ENCODE measurements at regions not wholly inside any gene's neighbourhood (a gene's known extent, or its start where the extent isn't known, plus 50 kb on each side); places are given as distances from the start of the nearest gene placed in this dataset.
A peak's percentile ranks its signal among the peaks of the same experiment; 100 is the strongest.

DNA sequence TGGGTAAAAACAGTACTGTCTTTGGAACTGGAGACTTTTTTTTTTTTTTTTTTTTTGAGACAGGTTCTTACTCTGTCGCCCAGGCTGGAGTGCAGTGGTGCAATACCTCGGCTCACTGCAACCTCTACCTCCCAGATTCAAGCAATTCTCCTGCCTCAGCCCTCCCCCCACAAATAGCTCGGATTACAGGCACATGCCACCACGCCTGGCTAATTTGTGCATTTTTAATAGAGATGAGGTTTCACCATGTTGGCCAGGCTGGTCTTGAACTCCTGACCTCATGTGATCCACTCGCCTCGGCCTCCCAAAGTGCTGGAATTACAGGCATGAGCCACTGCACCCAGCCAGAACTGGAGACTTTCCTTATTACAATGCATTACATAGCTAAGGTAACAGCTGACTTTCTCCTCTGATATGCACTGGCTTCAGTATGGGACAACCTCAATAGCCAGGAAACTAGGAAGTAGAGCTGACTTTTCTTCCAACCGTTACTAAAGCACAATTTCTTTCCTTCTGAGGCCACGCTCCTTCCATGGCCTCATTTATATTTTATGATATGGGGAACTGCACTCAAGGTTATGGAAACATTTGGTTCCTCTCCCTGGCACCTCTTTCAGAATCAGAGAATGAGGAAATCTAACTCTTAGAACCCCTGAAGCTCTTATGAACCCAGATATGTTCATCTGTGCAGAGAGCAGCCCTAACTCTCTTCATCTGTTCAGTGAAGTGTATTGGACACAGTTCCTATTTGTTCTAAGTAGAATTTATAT lies 53.5 kb upstream of the FAM9B start:
- DNase-seq (ENCODE audit: low read depth) = peak; percentile 18

GRCh38 chrX:9088896-9089295 lies 55.0 kb upstream of the FAM9B start:
- no peak for DNase-seq (ENCODE audit: low read depth)

GRCh38 chrX:9090766-9091165 lies 56.8 kb upstream of the FAM9B start:
- DNase-seq (ENCODE audit: low read depth) = no peak

DNA sequence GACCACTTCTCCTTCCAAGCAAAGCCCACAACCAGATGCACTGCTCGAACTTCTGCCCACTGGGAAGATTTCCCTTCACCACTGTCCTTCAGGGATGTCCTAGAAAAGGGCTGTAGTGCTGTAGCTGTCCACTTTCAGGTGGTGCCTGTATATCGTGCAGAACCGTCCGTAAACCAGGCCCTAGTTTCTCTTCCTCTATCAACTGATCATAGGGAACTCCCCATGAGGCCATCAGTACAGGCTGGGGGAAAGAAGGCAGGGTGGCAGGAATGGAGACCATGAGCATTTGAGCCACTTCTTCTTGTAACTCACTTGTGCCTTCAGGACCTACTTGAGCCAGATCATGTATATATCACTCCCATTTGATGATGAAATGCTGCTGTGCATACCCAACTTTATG lies 57.3 kb upstream of the FAM9B start:
- no peak for DNase-seq (ENCODE audit: low read depth)

DNA sequence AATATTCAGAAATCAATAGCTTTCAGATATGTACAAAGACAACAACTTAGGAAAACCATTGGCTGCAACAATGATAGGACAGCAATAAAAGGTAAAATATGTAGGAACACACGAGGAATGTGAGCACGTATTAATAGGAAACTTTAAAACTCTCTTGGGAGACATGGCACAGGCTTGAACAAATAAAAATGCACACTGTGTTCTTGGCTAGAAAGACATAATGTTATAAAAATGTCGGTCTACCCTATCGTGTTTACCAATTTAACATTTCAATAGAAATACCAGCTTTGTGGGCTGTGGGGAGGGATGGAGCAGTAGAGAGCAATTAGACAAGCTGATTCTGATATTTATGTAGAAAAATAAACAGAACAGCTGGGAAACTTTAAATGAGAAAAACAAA lies 69.0 kb upstream of the FAM9B start:
- no peak for DNase-seq (ENCODE audit: low read depth)

- DNase-seq (ENCODE audit: low read depth) = no peak
Measured at GRCh38 chrX:9108054-9108453, 74.1 kb upstream of the FAM9B start.

GRCh38 chrX:9110808-9111207 lies 76.9 kb upstream of the FAM9B start:
- no peak for DNase-seq (ENCODE audit: low read depth)

- no peak for DNase-seq (ENCODE audit: low read depth)
Measured at GRCh38 chrX:9114245-9114644, 80.3 kb upstream of the FAM9B start.

DNA sequence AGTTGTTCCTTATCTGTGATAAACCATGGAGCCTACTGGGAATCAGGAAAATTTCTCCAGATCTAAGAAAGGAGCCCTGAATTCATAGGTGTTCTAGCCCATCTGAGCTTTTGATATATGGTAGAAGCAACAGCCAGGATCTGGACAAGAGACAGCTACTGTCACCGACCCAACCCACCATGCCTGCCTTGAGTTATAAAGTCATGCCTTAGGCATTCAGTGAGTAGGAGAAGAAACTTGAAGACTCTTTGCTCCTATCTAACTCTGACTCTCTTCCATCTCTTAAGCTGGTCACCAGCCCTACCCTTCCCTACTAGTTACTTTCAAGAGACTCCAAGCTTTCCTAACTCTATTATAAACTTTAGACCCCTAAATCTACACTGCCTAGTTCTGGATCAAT lies 83.9 kb upstream of the FAM9B start:
- DNase-seq (ENCODE audit: low read depth) = peak; percentile 4

GRCh38 chrX:9122519-9123245 lies 88.8 kb upstream of the FAM9B start:
- DNase-seq (ENCODE audit: low read depth) = peak; percentile 48

DNA sequence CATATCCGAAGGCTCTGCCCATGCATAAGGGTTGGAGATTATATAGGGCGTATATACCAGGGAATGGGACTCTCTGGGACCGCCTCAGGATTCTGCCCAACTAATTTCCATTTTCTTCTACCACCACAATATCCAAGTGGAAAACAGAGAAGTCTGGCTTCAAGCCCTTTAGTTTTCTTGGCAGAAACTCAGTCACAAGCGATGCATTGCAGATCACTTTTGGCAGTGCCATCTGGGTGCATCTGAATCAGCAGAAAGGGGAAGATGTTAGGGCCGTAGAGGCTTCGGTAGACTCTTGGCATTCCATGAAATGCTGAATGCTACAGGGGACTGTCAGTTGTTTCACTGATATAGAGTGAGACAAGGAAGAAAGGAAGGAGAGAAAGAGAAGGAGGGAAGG lies 94.1 kb upstream of the FAM9B start:
- no peak for DNase-seq (ENCODE audit: low read depth)

DNA sequence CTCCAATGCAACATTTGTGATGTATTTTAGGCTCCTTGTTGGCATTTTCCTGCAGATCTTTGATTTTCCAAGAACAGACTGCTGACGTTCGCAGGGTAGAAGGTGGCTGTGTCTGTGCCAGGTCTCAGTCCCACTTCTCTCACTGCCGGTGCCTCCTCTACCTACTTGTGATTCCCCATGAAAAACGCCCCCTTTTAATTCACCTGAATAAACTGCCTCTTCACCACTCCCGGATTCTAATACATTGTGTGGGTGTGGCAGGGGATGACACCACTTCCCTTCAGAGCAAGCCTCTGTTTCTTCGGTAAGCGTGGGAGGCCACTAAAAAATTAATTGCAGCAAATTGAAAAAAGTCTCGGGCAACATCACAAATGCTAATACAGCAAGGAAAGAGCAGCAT lies 96.1 kb upstream of the FAM9B start:
- no peak for DNase-seq (ENCODE audit: low read depth)

DNA sequence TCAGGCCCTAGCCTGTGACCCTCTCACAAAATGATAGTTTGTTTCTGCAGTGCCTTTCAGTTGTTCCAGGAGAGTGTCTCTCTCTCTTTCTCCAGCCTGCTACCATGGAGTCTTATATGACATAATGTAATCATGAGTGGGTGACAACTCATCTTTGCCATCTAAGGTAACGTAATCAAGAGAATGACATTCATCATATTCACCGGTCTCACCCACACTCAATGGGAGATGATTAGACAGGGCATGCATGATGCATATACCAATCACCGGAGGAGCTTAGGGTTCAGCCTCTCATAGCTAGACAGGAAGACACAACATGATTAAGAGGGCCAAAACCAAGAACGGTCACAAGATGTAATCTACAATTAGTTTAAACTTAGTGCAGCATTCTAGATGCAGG lies 97.1 kb upstream of the FAM9B start:
- DNase-seq (ENCODE audit: low read depth) = peak; percentile 49

GRCh38 chrX:9132036-9132638 lies 98.2 kb upstream of the FAM9B start:
- no peak for DNase-seq (ENCODE audit: low read depth)

- peak; percentile 59 for DNase-seq (ENCODE audit: low read depth)
Measured at GRCh38 chrX:9133426-9133825, 99.5 kb upstream of the FAM9B start.

- no peak for DNase-seq (ENCODE audit: low read depth)
Measured at GRCh38 chrX:9134366-9134765, 100.4 kb upstream of the FAM9B start.

GRCh38 chrX:9135901-9136510 lies 102.1 kb upstream of the FAM9B start:
- DNase-seq (ENCODE audit: low read depth) = no peak

DNA sequence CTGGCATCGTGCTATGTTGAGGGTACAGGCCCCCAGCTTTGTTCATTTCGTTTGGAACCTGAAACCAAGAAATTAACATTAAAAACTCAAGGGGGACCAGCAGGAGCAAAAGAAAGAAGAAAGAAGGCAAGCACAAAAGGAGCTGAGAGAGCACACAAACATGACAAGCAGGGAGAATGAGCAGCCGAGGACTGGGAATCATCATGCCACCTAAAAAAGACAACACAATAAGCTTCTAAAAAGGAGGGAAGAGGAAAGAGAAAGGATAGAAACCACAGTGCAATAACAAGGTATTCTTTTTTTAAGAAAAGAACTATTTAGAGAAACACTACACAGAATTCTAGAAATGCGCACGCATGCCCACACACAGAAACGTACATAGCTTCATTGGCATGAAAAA lies 103.2 kb upstream of the FAM9B start:
- DNase-seq (ENCODE audit: low read depth) = no peak

- DNase-seq (ENCODE audit: low read depth) = peak; percentile 73
Measured at GRCh38 chrX:9141496-9141895, 107.6 kb upstream of the FAM9B start.

- no peak for DNase-seq (ENCODE audit: low read depth)
Measured at GRCh38 chrX:9144701-9145241, 110.8 kb upstream of the FAM9B start.

- DNase-seq (ENCODE audit: low read depth) = no peak
Measured at GRCh38 chrX:9146657-9147056, 112.7 kb upstream of the FAM9B start.

GRCh38 chrX:9147086-9147485 lies 113.2 kb upstream of the FAM9B start:
- DNase-seq (ENCODE audit: low read depth) = no peak
